H1 (cell line): ENCODE measurements at regions not wholly inside any gene's neighbourhood (a gene's known extent, or its start where the extent isn't known, plus 50 kb on each side); places are given as distances from the start of the nearest gene placed in this dataset.

Source experiments
- CTCF ChIA-PET: fragments of 300-600 bp; sonication (Branson Sonifier 250); formaldehyde crosslinking; loops from one replicate; lab custom pipeline; 2021; ENCODE audit not compliant: partially characterized antibody; lab: Charles Lee
- POLR2A ChIA-PET: fragments of 300-600 bp; sonication (Branson Sonifier 250); formaldehyde crosslinking; loops from one replicate; lab custom pipeline; 2021; ENCODE audit warnings: inconsistent platforms; ENCODE audit not compliant: partially characterized antibody; lab: Charles Lee
- DNase-seq, 2 experiments: peaks; one replicate each; pipeline versions ENCODE4 v3.0.0 to v3.0.0-alpha.2; 2010 to 2022; ENCODE audit warnings: low spot score in 2 of 2, low read depth in 1 of 2, mixed read lengths in 1 of 2
- FAIRE-seq: peaks from 2 replicates; lab custom pipeline; 2011; peaks lifted over from hg19 to GRCh38; lab: Jason Lieb, UNC
- H2AFZ ChIP-seq: 2 replicates; pipeline ENCODE4 v1.8.1; 2012; ENCODE audit warnings: low read length, inconsistent platforms
- H2AK5ac ChIP-seq: 2 replicates; pipeline ENCODE4 v1.6.1; 2013; ENCODE audit warnings: low read depth, low read length
- H2BK120ac ChIP-seq: replicated peaks from 2 replicates; pipeline ENCODE3; 2013; ENCODE audit warnings: low read depth, low read length, inconsistent platforms
- H2BK12ac ChIP-seq: 2 replicates; pipeline ENCODE4 v1.6.1; 2013; ENCODE audit warnings: low read depth, low read length
- H2BK15ac ChIP-seq: 2 replicates; pipeline ENCODE4 v1.6.1; 2013; ENCODE audit warnings: low read length
- H2BK20ac ChIP-seq: 2 replicates; pipeline ENCODE4 v1.6.1; 2013; ENCODE audit warnings: low read length
- H2BK5ac ChIP-seq: 2 replicates; pipeline ENCODE4 v1.6.1; 2013; ENCODE audit warnings: low read depth, low read length
- H3K14ac ChIP-seq: 2 replicates; pipeline ENCODE4 v1.6.1; 2013; ENCODE audit warnings: inconsistent platforms; ENCODE audit not compliant: insufficient read length
- H3K18ac ChIP-seq: 2 replicates; pipeline ENCODE4 v1.6.1; 2013; ENCODE audit warnings: low read length; ENCODE audit errors: extremely low read depth
- H3K23ac ChIP-seq: 2 replicates; pipeline ENCODE4 v1.6.1; 2013; ENCODE audit warnings: inconsistent platforms; ENCODE audit not compliant: insufficient read length
- H3K23me2 ChIP-seq: 2 replicates; pipeline ENCODE4 v1.6.1; 2013; ENCODE audit warnings: low read depth, low read length
- H3K27ac ChIP-seq: 2 replicates; pipeline ENCODE4 v1.6.1; 2011; ENCODE audit warnings: low read depth, low read length, inconsistent platforms
- H3K27me3 ChIP-seq, 4 experiments: replicated peaks in 1 of 4; 1 replicate in 1 of 4; 2 replicates in 3 of 4; pipeline versions ENCODE4 v1.6.1 to v1.8.1; 2011 to 2013; ENCODE audit warnings: low read length in 3 of 4, mild to moderate bottlenecking in 3 of 4, inconsistent platforms in 2 of 4, mixed read lengths in 2 of 4, moderate library complexity in 1 of 4; ENCODE audit not compliant: control insufficient read depth in 3 of 4, insufficient read depth in 3 of 4; ENCODE audit errors: extremely low read depth in 1 of 4
- H3K36me3 ChIP-seq, 4 experiments: 2 replicates each; pipeline versions ENCODE4 v1.6.1 to v1.8.1; 2011 to 2013; ENCODE audit warnings: mild to moderate bottlenecking in 4 of 4, low read length in 3 of 4, moderate library complexity in 2 of 4, control low read depth in 1 of 4, inconsistent platforms in 1 of 4; ENCODE audit not compliant: insufficient read depth in 4 of 4, control insufficient read depth in 2 of 4
- H3K4ac ChIP-seq: replicated peaks from 2 replicates; pipeline ENCODE3; 2013; ENCODE audit warnings: low read length, low read depth, mixed read lengths, inconsistent platforms; ENCODE audit not compliant: insufficient read length
- H3K4me1 ChIP-seq, 4 experiments: replicated peaks in 1 of 4; 1 replicate in 1 of 4; 2 replicates in 3 of 4; pipeline versions ENCODE4 v1.6.1 to v1.8.1; 2011 to 2013; ENCODE audit warnings: low read length in 3 of 4, inconsistent platforms in 2 of 4, mixed read lengths in 1 of 4; ENCODE audit not compliant: insufficient read depth in 4 of 4, control insufficient read depth in 3 of 4
- H3K4me2 ChIP-seq, 2 experiments: 2 replicates each; pipeline versions ENCODE4 v1.6.1 to v1.8.1; 2011 to 2013; ENCODE audit warnings: low read depth in 2 of 2, low read length in 2 of 2, control low read depth in 1 of 2, inconsistent platforms in 1 of 2, mild to moderate bottlenecking in 1 of 2; ENCODE audit not compliant: insufficient read depth in 1 of 2
- H3K4me3 ChIP-seq, 4 experiments: fragments of 200-600, 300-600 bp in 1 of 4; sonication (generic), shearing (Covaris generic), sonication (Bioruptor Twin) in 1 of 4; 2 replicates each; pipeline versions ENCODE4 v1.5.1 to v1.8.1; 2011 to 2016; ENCODE audit warnings: low read length in 4 of 4, low read depth in 3 of 4, control low read depth in 2 of 4, inconsistent platforms in 2 of 4, mild to moderate bottlenecking in 2 of 4, mixed read lengths in 1 of 4, moderate library complexity in 1 of 4; ENCODE audit not compliant: insufficient read depth in 2 of 4; ENCODE audit errors: extremely low read depth in 1 of 4
- H3K56ac ChIP-seq: replicated peaks from 2 replicates; pipeline ENCODE3; 2013; ENCODE audit warnings: low read depth, mild to moderate bottlenecking, mixed read lengths, low read length, inconsistent platforms; ENCODE audit not compliant: insufficient read length
- H3K79me1 ChIP-seq: 2 replicates; pipeline ENCODE4 v1.6.1; 2013; ENCODE audit warnings: low read depth, low read length, control low read depth
- H3K79me2 ChIP-seq, 2 experiments: 2 replicates each; pipeline versions ENCODE4 v1.6.1 to v1.8.1; 2012 to 2013; ENCODE audit warnings: low read length in 2 of 2, mild to moderate bottlenecking in 2 of 2, inconsistent platforms in 1 of 2; ENCODE audit not compliant: insufficient read depth in 2 of 2, control insufficient read depth in 1 of 2
- H3K9ac ChIP-seq, 4 experiments: replicated peaks in 1 of 4; 1 replicate in 1 of 4; 2 replicates in 3 of 4; pipeline versions ENCODE4 v1.6.1 to v1.8.1; 2011 to 2013; ENCODE audit warnings: low read depth in 3 of 4, low read length in 3 of 4, control low read depth in 2 of 4, mild to moderate bottlenecking in 2 of 4, moderate library complexity in 2 of 4, inconsistent platforms in 1 of 4; ENCODE audit errors: extremely low read depth in 1 of 4
- H3K9me3 ChIP-seq, 2 experiments: 2 replicates each; pipeline versions ENCODE4 v1.6.1 to v1.8.1; 2012 to 2013; ENCODE audit warnings: mild to moderate bottlenecking in 2 of 2, moderate library complexity in 2 of 2, control low read depth in 1 of 2, inconsistent platforms in 1 of 2, low read depth in 1 of 2, low read length in 1 of 2, mixed read lengths in 1 of 2; ENCODE audit not compliant: insufficient read depth in 2 of 2
- H4K20me1 ChIP-seq, 2 experiments: replicated peaks in 1 of 2; 2 replicates each; pipeline versions ENCODE3 to v1.8.1; 2011 to 2013; ENCODE audit warnings: inconsistent platforms in 2 of 2, low read length in 2 of 2, mild to moderate bottlenecking in 1 of 2; ENCODE audit not compliant: insufficient read depth in 2 of 2, control insufficient read depth in 1 of 2
- H4K5ac ChIP-seq: 2 replicates; pipeline ENCODE4 v1.6.1; 2013; ENCODE audit warnings: low read length, low read depth, mixed read lengths, inconsistent platforms; ENCODE audit not compliant: insufficient read length
- H4K8ac ChIP-seq: 2 replicates; pipeline ENCODE4 v1.8.0; 2013; ENCODE audit warnings: mild to moderate bottlenecking, moderate library complexity, low read length, inconsistent platforms; ENCODE audit not compliant: insufficient read depth; ENCODE audit errors: extremely low read depth
- H4K91ac ChIP-seq: replicated peaks from 2 replicates; pipeline ENCODE3; 2013; ENCODE audit warnings: low read length, mixed read lengths, inconsistent platforms; ENCODE audit not compliant: insufficient read length
- BCL11A ChIP-seq, 2 experiments: IDR thresholded peaks; one replicate each; pipeline ENCODE4 v1.6.1; 2011; ENCODE audit warnings: low read depth in 2 of 2, low read length in 2 of 2, mild to moderate bottlenecking in 2 of 2
- EZH2 ChIP-seq: fragments of 200-600 bp; sonication (generic); IDR thresholded peaks from 2 replicates; pipeline ENCODE4 v1.7.1; 2012; ENCODE audit warnings: low read depth, mild to moderate bottlenecking, moderate library complexity, low read length, inconsistent platforms; ENCODE audit not compliant: severe bottlenecking
- FOSL1 ChIP-seq: IDR thresholded peaks from 2 replicates; pipeline ENCODE4 v1.6.1; 2011; ENCODE audit warnings: mild to moderate bottlenecking, low read depth, low read length, moderate library complexity; ENCODE audit not compliant: insufficient read depth
- RAD21 ChIP-seq, 2 experiments: IDR thresholded peaks in 1 of 2; conservative IDR thresholded peaks in 1 of 2; 2 replicates each; pipeline ENCODE4 v1.6.1; 2011; ENCODE audit warnings: low read depth in 2 of 2, low read length in 2 of 2, improper control_type of control experiment in 1 of 2, inconsistent platforms in 1 of 2, mild to moderate bottlenecking in 1 of 2, moderate library complexity in 1 of 2
- RNF2 ChIP-seq: fragments of 200-900, 300-1000 bp; sonication (generic); IDR thresholded peaks from 2 replicates; pipeline ENCODE4 v1.7.1; 2016; ENCODE audit warnings: borderline replicate concordance, low read depth, mild to moderate bottlenecking, antibody characterized with exemption, low read length; ENCODE audit not compliant: poor library complexity, severe bottlenecking; ENCODE audit errors: missing control alignments
- RXRA ChIP-seq: IDR thresholded peaks from 2 replicates; pipeline ENCODE4 v1.6.1; 2011; ENCODE audit warnings: low read depth, mild to moderate bottlenecking, low read length, moderate library complexity; ENCODE audit not compliant: insufficient read depth
- SP1 ChIP-seq: IDR thresholded peaks from 2 replicates; pipeline ENCODE4 v1.6.1; 2011; ENCODE audit warnings: low read depth, low read length
- SP2 ChIP-seq: IDR thresholded peaks from 2 replicates; pipeline ENCODE4 v1.6.1; 2012; ENCODE audit warnings: mild to moderate bottlenecking, low read length, inconsistent platforms
- ZNF274 ChIP-seq: IDR thresholded peaks from 2 replicates; pipeline ENCODE4 v1.7.0; 2012; ENCODE audit warnings: low read length, borderline replicate concordance; ENCODE audit errors: extremely low read depth
- WGBS, 2 experiments: shearing (Covaris generic) in 1 of 2; methylation state at CpG; one replicate each; pipeline versions ENCODE4 v1.1.6 to v1.1.7; 2013 to 2015; ENCODE audit warnings: low lambda C conversion rate in 2 of 2, mixed read lengths in 2 of 2, inconsistent platforms in 1 of 2, low coverage in 1 of 2, missing lambda C conversion rate in 1 of 2; ENCODE audit not compliant: insufficient replicate concordance in 2 of 2, insufficient coverage in 1 of 2, insufficient read length in 1 of 2; ENCODE audit errors: extremely low coverage in 1 of 2, missing lambda C conversion rate in 1 of 2; 5-methylcytosine and 5-hydroxymethylcytosine counted together
- TF ChIP-seq, protein P1 (sequence below): IDR thresholded peaks from 2 replicates; pipeline ENCODE4 v1.6.1; 2011; ENCODE audit warnings: low read length, improper control_type of control experiment
- TF ChIP-seq, protein P2 (sequence below): IDR thresholded peaks from 2 replicates; pipeline ENCODE4 v1.6.1; 2012; ENCODE audit warnings: low read length, inconsistent platforms

DNA sequence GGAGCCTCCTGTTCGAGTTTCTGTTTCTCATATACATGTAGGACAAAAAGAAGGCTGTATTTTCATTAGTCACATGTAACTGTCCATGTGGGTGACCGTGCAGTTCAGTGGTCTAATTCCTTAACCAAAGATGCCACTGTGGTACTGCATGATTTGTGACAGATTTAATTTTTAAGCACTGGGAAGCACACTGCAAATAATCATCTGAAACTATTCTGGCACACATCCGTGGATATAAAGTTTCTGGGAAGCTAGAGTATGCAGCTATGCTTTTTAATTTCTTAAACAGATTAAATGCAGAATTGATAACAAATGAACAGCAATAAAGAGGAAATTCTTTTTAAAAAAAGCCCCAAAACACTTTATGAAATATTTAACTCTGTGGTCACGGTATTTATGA lies 254.8 kb downstream of the LMO4 start:
- no peaks in the 10 kb centered on the region for H3K27me3 ChIP-seq
- H3K4me1 ChIP-seq: no peaks in the 10 kb centered on the region
- H2BK12ac ChIP-seq: no peak overlapping the region
- FAIRE-seq: no peak
- no peak overlapping the region for H3K4ac ChIP-seq
- no peak overlapping the region for H3K23ac ChIP-seq
- no peak overlapping the region for H3K27ac ChIP-seq
- H3K18ac ChIP-seq: no peak overlapping the region
- no peak overlapping the region for H4K8ac ChIP-seq
- no peaks in the 10 kb centered on the region for H3K79me1 ChIP-seq
- H2BK20ac ChIP-seq: no peak overlapping the region
- no peaks in the 10 kb centered on the region for H3K79me2 ChIP-seq
- no peak overlapping the region for H4K5ac ChIP-seq
- WGBS, 2 experiments: 93% methylated on average over 4 of the region's 4 CpGs; no CpG with 5 or more reads in 1 of the 2 experiments
- no peak overlapping the region for H3K4me3 ChIP-seq
- no peak for DNase-seq
- H2AFZ ChIP-seq: no peak overlapping the region
- H3K36me3 ChIP-seq: no peaks in the 10 kb centered on the region
- H3K4me2 ChIP-seq: no peak overlapping the region
- POLR2A ChIA-PET: no interaction called here
- no peaks in the 10 kb centered on the region for H3K9me3 ChIP-seq
- no peaks in the 10 kb centered on the region for H4K20me1 ChIP-seq
- H2BK5ac ChIP-seq: no peak overlapping the region
- no peak overlapping the region for H2BK15ac ChIP-seq
- no peaks in the 10 kb centered on the region for H3K23me2 ChIP-seq
- no peak overlapping the region for H3K56ac ChIP-seq
- H2BK120ac ChIP-seq: no peak overlapping the region
- H2AK5ac ChIP-seq: no peak overlapping the region
- no peak overlapping the region for H4K91ac ChIP-seq
- no peak overlapping the region for H3K9ac ChIP-seq
- CTCF ChIA-PET: no interaction called here
- H3K14ac ChIP-seq: no peak overlapping the region
- TF ChIP-seq, protein P1, sequence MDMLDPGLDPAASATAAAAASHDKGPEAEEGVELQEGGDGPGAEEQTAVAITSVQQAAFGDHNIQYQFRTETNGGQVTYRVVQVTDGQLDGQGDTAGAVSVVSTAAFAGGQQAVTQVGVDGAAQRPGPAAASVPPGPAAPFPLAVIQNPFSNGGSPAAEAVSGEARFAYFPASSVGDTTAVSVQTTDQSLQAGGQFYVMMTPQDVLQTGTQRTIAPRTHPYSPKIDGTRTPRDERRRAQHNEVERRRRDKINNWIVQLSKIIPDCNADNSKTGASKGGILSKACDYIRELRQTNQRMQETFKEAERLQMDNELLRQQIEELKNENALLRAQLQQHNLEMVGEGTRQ: no peak
- TF ChIP-seq BCL11A (IDR thresholded peaks at IDR 0.05; ENCODE audit: low read depth in 2 of 2, low read length in 2 of 2): no peak
- no peak for TF ChIP-seq FOSL1
- TF ChIP-seq RAD21 (IDR thresholded peaks at IDR 0.05 in 1 of 2, conservative IDR thresholded peaks at IDR 0.05 in 1 of 2; ENCODE audit: low read depth in 2 of 2, low read length in 2 of 2): no peak
- TF ChIP-seq EZH2: no peak
- TF ChIP-seq, protein P2, sequence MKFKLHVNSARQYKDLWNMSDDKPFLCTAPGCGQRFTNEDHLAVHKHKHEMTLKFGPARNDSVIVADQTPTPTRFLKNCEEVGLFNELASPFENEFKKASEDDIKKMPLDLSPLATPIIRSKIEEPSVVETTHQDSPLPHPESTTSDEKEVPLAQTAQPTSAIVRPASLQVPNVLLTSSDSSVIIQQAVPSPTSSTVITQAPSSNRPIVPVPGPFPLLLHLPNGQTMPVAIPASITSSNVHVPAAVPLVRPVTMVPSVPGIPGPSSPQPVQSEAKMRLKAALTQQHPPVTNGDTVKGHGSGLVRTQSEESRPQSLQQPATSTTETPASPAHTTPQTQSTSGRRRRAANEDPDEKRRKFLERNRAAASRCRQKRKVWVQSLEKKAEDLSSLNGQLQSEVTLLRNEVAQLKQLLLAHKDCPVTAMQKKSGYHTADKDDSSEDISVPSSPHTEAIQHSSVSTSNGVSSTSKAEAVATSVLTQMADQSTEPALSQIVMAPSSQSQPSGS: no peak
- no peak for TF ChIP-seq SP2
- no peak for TF ChIP-seq SP1
- no peak for TF ChIP-seq RNF2
- TF ChIP-seq ZNF274: no peak
- no peak for TF ChIP-seq RXRA
